ENCODE measurements at regions not wholly inside any gene's neighbourhood (a gene's known extent, or its start where the extent isn't known, plus 50 kb on each side); places are given as distances from the start of the nearest gene placed in this dataset.
"Not testable (repeated sequence)": the region's sequence is repeated elsewhere in the genome, so short reads cannot be mapped to it uniquely, and the experiment has no call there.

- intact Hi-C loops (cut with DNase I): no loop called here
- 73 to 89% (median 79%) methylated on average over 2 of the region's 2 CpGs for WGBS, 4 donors
Measured at GRCh38 chr14:46540986-46541385, 110.6 kb downstream of the RPL10L start.

GRCh38 chr14:46519121-46519520 is 132.5 kb downstream of the RPL10L start:
- Histone ChIP-seq H3K27me3 (no peaks in the 10 kb centered on the region), H3K9me3 (replicated peaks in 1 of 3) (no peaks in the 10 kb centered on the region), H3K27ac (no peak overlapping the region), H3K4me1 (replicated peaks in 1 of 2) (no peaks in the 10 kb centered on the region), H3K36me3 (replicated peaks in 1 of 2) (no peaks in the 10 kb centered on the region), H3K4me3 (no peak overlapping the region)
- TF ChIP-seq CTCF (IDR thresholded peaks at IDR 0.05): no peak
- TF ChIP-seq POLR2A (IDR thresholded peaks at IDR 0.05): no peak
- DNase-seq: no peak
- intact Hi-C loops (cut with DNase I): no loop called here

More at GRCh38 chr14:46540986-46541385, 110.6 kb downstream of the RPL10L start:
- H3K4me1 ChIP-seq (replicated peaks in 1 of 2): no peaks in the 10 kb centered on the region
- no peak for TF ChIP-seq POLR2A (IDR thresholded peaks at IDR 0.05)
- TF ChIP-seq CTCF (IDR thresholded peaks at IDR 0.05): no peak
- H3K27me3 ChIP-seq: no peaks in the 10 kb centered on the region
- H3K9me3 ChIP-seq (replicated peaks in 1 of 3): no peaks in the 10 kb centered on the region
- no peak overlapping the region for H3K4me3 ChIP-seq
- no peaks in the 10 kb centered on the region for H3K36me3 ChIP-seq (replicated peaks in 1 of 2)
- no peak for DNase-seq
- no peak overlapping the region for H3K27ac ChIP-seq

GRCh38 chr14:46508752-46509151 is 142.8 kb downstream of the RPL10L start:
- H3K4me1 ChIP-seq (replicated peaks in 1 of 2); H3K27ac ChIP-seq; H3K9me3 ChIP-seq (replicated peaks in 1 of 3); intact Hi-C loops (cut with DNase I); H3K36me3 ChIP-seq (replicated peaks in 1 of 2); H3K4me3 ChIP-seq; DNase-seq; H3K27me3 ChIP-seq: not testable (repeated sequence)
- WGBS, 4 donors: 90 to 93% (median 91%) methylated on average over 3 to 13 of the region's 13 CpGs

GRCh38 chr14:46499521-46499920 is 152.1 kb downstream of the RPL10L start:
- 73 to 84% (median 82%) methylated on average over 2 of the region's 2 CpGs for WGBS, 4 donors
- Histone ChIP-seq H3K36me3 (replicated peaks in 1 of 2) (no peaks in the 10 kb centered on the region), H3K9me3 (replicated peaks in 1 of 3) (no peaks in the 10 kb centered on the region), H3K27ac (no peak overlapping the region), H3K27me3 (no peaks in the 10 kb centered on the region), H3K4me3 (no peak overlapping the region), H3K4me1 (replicated peaks in 1 of 2) (no peaks in the 10 kb centered on the region)
- TF ChIP-seq CTCF (IDR thresholded peaks at IDR 0.05): no peak
- no peak for TF ChIP-seq POLR2A (IDR thresholded peaks at IDR 0.05)
- intact Hi-C loops (cut with DNase I): no loop called here
- no peak for DNase-seq

GRCh38 chr14:46496409-46496808 is 155.2 kb downstream of the RPL10L start:
- 64 to 71% (median 67%) methylated on average over 1 of the region's 1 CpG for WGBS, 4 donors
- TF ChIP-seq POLR2A (IDR thresholded peaks at IDR 0.05): no peak

More at GRCh38 chr14:46496409-46496808, 155.2 kb downstream of the RPL10L start:
- Histone ChIP-seq H3K4me1 (replicated peaks in 1 of 2) (no peaks in the 10 kb centered on the region), H3K27me3 (no peaks in the 10 kb centered on the region), H3K4me3 (no peak overlapping the region), H3K9me3 (replicated peaks in 1 of 3) (no peaks in the 10 kb centered on the region), H3K27ac (no peak overlapping the region), H3K36me3 (replicated peaks in 1 of 2) (no peaks in the 10 kb centered on the region)
- intact Hi-C loops (cut with DNase I): no loop called here
- no peak for DNase-seq
